Activated CD4-positive, alpha-beta T cell treated with anti-CD3 and anti-CD28 coated beads for 36 hours (primary cell): ENCODE measurements at regions not wholly inside any gene's neighbourhood (a gene's known extent, or its start where the extent isn't known, plus 50 kb on each side); places are given as distances from the start of the nearest gene placed in this dataset.
A peak's percentile ranks its signal among the peaks of the same experiment; 100 is the strongest.

Experiments
- ATAC-seq: fragments of 200-7000 bp; cut with Tn5 transposase; one replicate; pipeline ENCODE4 v1.10.0; 2021; ENCODE audit warnings: mild to moderate bottlenecking, moderate library complexity
- CTCF ChIA-PET: fragments of 350-600 bp; sonication (Branson Sonifier 250); formaldehyde crosslinking; loops from one replicate; lab custom pipeline; 2021; ENCODE audit warnings: antibody characterized with exemption; lab: Charles Lee
- POLR2A ChIA-PET: fragments of 350-600 bp; sonication (Branson Sonifier 250); formaldehyde crosslinking; loops from one replicate; lab custom pipeline; 2021; ENCODE audit warnings: antibody characterized with exemption, inconsistent platforms; lab: Charles Lee
- DNase-seq: peaks from one replicate; pipeline ENCODE4 v3.0.0-alpha.2; 2020
- H3K27ac Mint-ChIP-seq: one replicate; pipeline ENCODE4 v1.8.0; 2021; ENCODE audit warnings: mixed read lengths
- H3K27me3 Mint-ChIP-seq: one replicate; pipeline ENCODE4 v1.8.0; 2021; ENCODE audit warnings: mixed read lengths
- H3K36me3 Mint-ChIP-seq: one replicate; pipeline ENCODE4 v1.8.0; 2021; ENCODE audit warnings: low read depth, mixed read lengths
- H3K4me1 Mint-ChIP-seq: one replicate; pipeline ENCODE4 v1.8.0; 2021; ENCODE audit warnings: mixed read lengths
- H3K4me3 Mint-ChIP-seq: one replicate; pipeline ENCODE4 v1.8.0; 2021; ENCODE audit warnings: mild to moderate bottlenecking, moderate library complexity, mixed read lengths
- H3K9me3 Mint-ChIP-seq: one replicate; pipeline ENCODE4 v1.8.0; 2021; ENCODE audit warnings: low read depth, mixed read lengths
- intact Hi-C, 2 experiments: fragments of 100-400 bp; cut with DNase I in 1 of 2; cut with micrococcal nuclease in 1 of 2; formaldehyde crosslinking; loops; one replicate each; pipeline versions ENCODE4 v1.14.2 to v1.15.1; 2022 to 2024; cut with DNase I, micrococcal nuclease

- no peak for DNase-seq
- no peak overlapping the region for H3K4me3 Mint-ChIP-seq
- POLR2A ChIA-PET, result interaction anchor here (0.6 kb wide), 1 partner anchor 542 kb away, joined by 3 read pairs; no protein-coding TSS in a partner anchor
- CTCF ChIA-PET, result interaction anchor here (0.5 to 1.8 kb wide), 4 partner anchors 13 to 34 kb away, joined by 3 to 8 read pairs (median 4); no protein-coding TSS in a partner anchor
- H3K36me3 Mint-ChIP-seq, result peaks cover 4% of the 10 kb centered on the region
- H3K27ac Mint-ChIP-seq, result no peak overlapping the region
- ATAC-seq, result no peak
- no peaks in the 10 kb centered on the region for H3K9me3 Mint-ChIP-seq
- intact Hi-C loops, result no loop called here
- H3K4me1 Mint-ChIP-seq, result peaks cover 3% of the 10 kb centered on the region
- no peaks in the 10 kb centered on the region for H3K27me3 Mint-ChIP-seq
Observed at GRCh38 chr6:158249340-158249836, 62.9 kb upstream of the TULP4 start.

DNA sequence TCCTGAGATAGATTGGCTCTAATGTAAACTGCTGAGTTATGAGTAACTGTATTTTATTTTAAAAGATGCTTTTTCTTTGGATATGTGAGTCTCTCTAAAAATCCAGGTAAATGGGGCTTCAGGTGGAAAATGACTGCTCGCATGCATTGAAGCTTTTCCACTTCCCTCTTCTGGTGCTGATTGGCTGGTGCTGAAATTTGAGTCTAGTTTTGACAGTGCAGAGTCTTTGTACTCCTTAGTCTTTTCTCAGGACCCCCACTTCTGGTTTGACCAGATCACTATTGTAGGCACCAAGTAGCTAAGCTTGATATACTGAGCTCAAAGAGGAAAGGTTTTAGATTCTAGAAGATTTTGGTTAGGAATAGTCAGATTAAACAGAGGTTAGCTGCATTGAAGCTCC lies 60.7 kb upstream of the TULP4 start:
- peaks cover 18% of the 10 kb centered on the region for H3K4me1 Mint-ChIP-seq
- H3K9me3 Mint-ChIP-seq, result no peaks in the 10 kb centered on the region
- no peak for ATAC-seq
- no peak for DNase-seq
- ChIA-PET CTCF (no interaction called here), POLR2A (no interaction called here)
- peaks cover 4% of the 10 kb centered on the region for H3K36me3 Mint-ChIP-seq
- H3K27me3 Mint-ChIP-seq, result no peaks in the 10 kb centered on the region
- H3K4me3 Mint-ChIP-seq, result no peak overlapping the region
- intact Hi-C loops, result no loop called here
- H3K27ac Mint-ChIP-seq, result no peak overlapping the region

GRCh38 chr6:158253248-158253647 lies 59.0 kb upstream of the TULP4 start:
- ATAC-seq (no peak), DNase-seq (no peak)
- Mint-ChIP-seq H3K4me1 (peaks cover 31% of the 10 kb centered on the region), H3K36me3 (peaks cover 4% of the 10 kb centered on the region), H3K4me3 (no peak overlapping the region), H3K27me3 (no peaks in the 10 kb centered on the region), H3K9me3 (no peaks in the 10 kb centered on the region), H3K27ac (no peak overlapping the region)
- CTCF ChIA-PET, result interaction anchor here (1.4 kb wide), 1 partner anchor 12 kb away, joined by 4 read pairs; no protein-coding TSS in a partner anchor
- intact Hi-C loops, result no loop called here
- POLR2A ChIA-PET, result no interaction called here

DNA sequence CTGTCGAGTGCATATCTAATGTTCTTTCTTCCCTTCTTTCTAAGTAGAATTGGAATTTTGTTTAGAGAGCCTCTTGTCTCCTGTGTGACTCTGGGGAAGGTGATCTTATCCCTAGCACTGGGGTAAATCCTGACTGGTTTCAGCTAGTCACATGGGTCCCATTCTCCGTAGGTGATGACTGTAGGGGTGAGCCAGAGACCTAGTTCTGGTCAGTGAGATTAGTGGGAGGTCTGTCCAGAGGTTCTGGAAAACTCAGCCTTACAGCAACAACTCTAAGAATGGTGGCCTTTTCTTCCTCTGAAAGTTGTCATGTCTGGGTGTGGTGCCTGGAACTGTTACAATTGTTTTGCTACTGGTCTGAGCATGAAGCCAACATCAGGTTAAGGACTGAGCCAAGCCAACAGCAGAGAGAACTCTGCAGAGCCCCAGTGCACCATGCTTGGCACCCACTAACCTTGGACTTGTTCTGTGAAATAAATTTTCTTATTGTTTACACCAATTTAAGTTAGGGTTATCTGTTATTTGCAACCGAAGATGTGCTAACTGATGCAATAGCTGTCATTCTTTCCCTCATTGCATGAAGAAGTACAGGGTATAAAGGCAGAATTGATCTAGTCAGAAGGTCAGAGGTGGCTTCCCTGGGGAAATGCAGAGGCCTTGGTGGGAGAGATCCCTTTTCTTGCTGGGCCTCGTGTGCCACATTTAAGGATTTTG lies 56.8 kb upstream of the TULP4 start:
- Mint-ChIP-seq H3K4me3 (no peak overlapping the region), H3K27ac (no peak overlapping the region), H3K4me1 (peaks cover 31% of the 10 kb centered on the region), H3K36me3 (peaks cover 4% of the 10 kb centered on the region), H3K27me3 (no peaks in the 10 kb centered on the region), H3K9me3 (no peaks in the 10 kb centered on the region)
- CTCF ChIA-PET, result interaction anchor here (1.2 kb wide), 1 partner anchor 8 kb away, joined by 3 read pairs; no protein-coding TSS in a partner anchor
- intact Hi-C loops, result no loop called here
- DNase-seq (no peak), ATAC-seq (no peak)
- POLR2A ChIA-PET, result no interaction called here

GRCh38 chr6:158255989-158256601 lies 56.2 kb upstream of the TULP4 start:
- Mint-ChIP-seq H3K27me3 (no peaks in the 10 kb centered on the region), H3K9me3 (no peaks in the 10 kb centered on the region), H3K36me3 (peaks cover 4% of the 10 kb centered on the region), H3K4me1 (peaks cover 31% of the 10 kb centered on the region), H3K27ac (peak overlapping the region; percentile 9), H3K4me3 (no peak overlapping the region)
- ATAC-seq (peak; percentile 30), DNase-seq (no peak)
- ChIA-PET CTCF (interaction anchor here (1.2 kb wide), 1 partner anchor 9 kb away, joined by 3 read pairs; no protein-coding TSS in a partner anchor), POLR2A (no interaction called here)
- intact Hi-C loops, result no loop called here

- ATAC-seq (no peak), DNase-seq (no peak)
- Mint-ChIP-seq H3K27ac (no peak overlapping the region), H3K36me3 (peaks cover 4% of the 10 kb centered on the region), H3K4me1 (peaks cover 30% of the 10 kb centered on the region), H3K27me3 (no peaks in the 10 kb centered on the region), H3K4me3 (no peak overlapping the region), H3K9me3 (no peaks in the 10 kb centered on the region)
- intact Hi-C loops, result no loop called here
- ChIA-PET CTCF (interaction anchor here (0.5 kb wide), 1 partner anchor 434 kb away, joined by 4 read pairs; no protein-coding TSS in a partner anchor), POLR2A (no interaction called here)
Observed at GRCh38 chr6:158256746-158257424, 55.4 kb upstream of the TULP4 start.

DNA sequence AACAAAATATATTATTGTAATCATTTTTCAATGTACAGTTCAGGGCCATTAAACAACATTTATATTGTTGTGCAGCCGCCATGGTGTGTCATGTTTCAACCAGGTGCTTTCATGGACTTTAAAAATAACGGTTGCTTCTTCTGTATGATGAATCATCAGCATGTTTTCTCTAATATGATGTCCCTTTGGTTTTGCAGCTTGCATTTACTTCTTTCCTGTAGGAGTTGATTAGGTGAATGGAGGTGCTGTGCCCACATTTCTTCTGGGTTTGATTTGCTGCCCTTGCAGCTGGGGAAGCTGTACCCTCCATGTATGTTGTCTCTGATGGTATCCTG lies 54.9 kb upstream of the TULP4 start:
- H3K27ac Mint-ChIP-seq, result no peak overlapping the region
- DNase-seq (no peak), ATAC-seq (no peak)
- no peaks in the 10 kb centered on the region for H3K9me3 Mint-ChIP-seq
- H3K36me3 Mint-ChIP-seq, result peaks cover 4% of the 10 kb centered on the region
- no peaks in the 10 kb centered on the region for H3K27me3 Mint-ChIP-seq
- no peak overlapping the region for H3K4me3 Mint-ChIP-seq
- H3K4me1 Mint-ChIP-seq, result peaks cover 32% of the 10 kb centered on the region
- ChIA-PET POLR2A (no interaction called here), CTCF (interaction anchor here (0.5 kb wide), 1 partner anchor 434 kb away, joined by 4 read pairs; no protein-coding TSS in a partner anchor)
- intact Hi-C loops, result no loop called here

DNA sequence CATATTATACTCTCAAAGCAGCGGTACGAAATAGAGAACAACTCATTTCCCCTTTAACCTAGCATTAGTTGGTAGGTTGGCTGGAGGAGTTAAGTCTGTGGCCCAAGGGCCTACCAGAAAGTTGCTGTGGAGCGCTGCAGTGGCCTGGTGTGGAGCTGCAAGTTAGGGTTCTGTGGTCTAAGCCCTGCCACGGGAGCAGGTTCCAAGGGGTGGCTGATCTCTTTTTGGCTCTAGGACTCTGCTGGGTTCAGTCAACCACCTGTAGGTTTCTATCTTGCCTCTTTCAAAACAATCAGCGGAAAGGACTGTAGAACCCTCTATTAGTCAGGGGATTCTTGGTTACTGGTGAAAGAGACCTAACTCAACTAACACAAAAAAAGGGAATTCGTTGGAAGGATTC lies 54.5 kb upstream of the TULP4 start:
- DNase-seq (no peak), ATAC-seq (no peak)
- H3K4me1 Mint-ChIP-seq, result peaks cover 36% of the 10 kb centered on the region
- no peak overlapping the region for H3K4me3 Mint-ChIP-seq
- intact Hi-C loops, result no loop called here
- peaks cover 3% of the 10 kb centered on the region for H3K36me3 Mint-ChIP-seq
- H3K27me3 Mint-ChIP-seq, result no peaks in the 10 kb centered on the region
- CTCF ChIA-PET, result no interaction called here
- H3K9me3 Mint-ChIP-seq, result no peaks in the 10 kb centered on the region
- H3K27ac Mint-ChIP-seq, result no peak overlapping the region
- POLR2A ChIA-PET, result no interaction called here

DNA sequence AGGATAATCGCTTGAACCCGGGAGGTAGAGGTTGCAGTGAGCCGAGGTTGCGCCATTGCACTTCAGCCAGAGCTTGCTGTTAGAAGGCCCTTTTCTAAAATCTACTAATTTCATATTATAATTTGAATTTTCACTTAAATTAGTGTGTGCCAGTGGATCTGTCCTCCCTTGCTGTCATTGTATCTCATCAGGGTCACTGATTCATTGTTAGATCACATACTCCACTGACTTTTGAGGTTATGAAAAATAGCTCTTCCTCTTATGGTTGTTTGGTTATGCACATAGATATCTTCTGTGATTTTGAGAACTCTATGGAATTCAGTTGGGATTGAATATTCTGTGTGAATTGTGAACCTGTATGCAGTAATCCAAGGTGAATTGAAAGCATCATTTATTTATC lies 53.1 kb upstream of the TULP4 start:
- POLR2A ChIA-PET, result no interaction called here
- Mint-ChIP-seq H3K4me3 (no peak overlapping the region), H3K9me3 (no peaks in the 10 kb centered on the region), H3K27ac (no peak overlapping the region), H3K4me1 (peaks cover 39% of the 10 kb centered on the region), H3K36me3 (no peaks in the 10 kb centered on the region), H3K27me3 (no peaks in the 10 kb centered on the region)
- ATAC-seq (no peak), DNase-seq (no peak)
- intact Hi-C loops, result no loop called here
- CTCF ChIA-PET, result interaction anchor here (0.5 to 1.0 kb wide), 3 partner anchors 11 to 294 kb away, joined by 3 to 4 read pairs (median 3); no protein-coding TSS in a partner anchor

DNA sequence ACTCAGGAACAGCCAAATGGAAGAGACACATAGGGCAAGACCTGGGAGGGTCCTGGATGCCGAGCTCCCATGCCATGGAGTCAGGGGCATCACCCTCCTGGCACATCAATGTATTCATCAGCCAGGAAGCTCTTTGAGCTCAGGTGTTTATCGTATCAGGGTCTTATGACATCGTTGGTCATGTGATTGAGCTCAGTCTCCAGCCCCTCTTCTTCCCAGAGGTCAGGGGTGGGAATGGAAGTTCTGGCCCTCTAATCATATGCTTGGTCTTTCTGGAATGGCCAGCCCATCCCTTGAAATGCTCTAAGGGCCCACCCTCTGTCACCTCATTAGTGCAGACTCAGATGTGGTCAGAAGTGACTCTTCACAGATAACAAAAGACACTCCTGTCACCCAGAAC lies 52.4 kb upstream of the TULP4 start:
- no peaks in the 10 kb centered on the region for H3K9me3 Mint-ChIP-seq
- H3K27ac Mint-ChIP-seq, result no peak overlapping the region
- H3K27me3 Mint-ChIP-seq, result no peaks in the 10 kb centered on the region
- ChIA-PET CTCF (interaction anchor here (0.5 kb wide), 1 partner anchor 292 kb away, joined by 3 read pairs; no protein-coding TSS in a partner anchor), POLR2A (no interaction called here)
- no peak overlapping the region for H3K4me3 Mint-ChIP-seq
- H3K36me3 Mint-ChIP-seq, result no peaks in the 10 kb centered on the region
- H3K4me1 Mint-ChIP-seq, result peaks cover 39% of the 10 kb centered on the region
- intact Hi-C loops, result no loop called here
- no peak for DNase-seq
- no peak for ATAC-seq

DNA sequence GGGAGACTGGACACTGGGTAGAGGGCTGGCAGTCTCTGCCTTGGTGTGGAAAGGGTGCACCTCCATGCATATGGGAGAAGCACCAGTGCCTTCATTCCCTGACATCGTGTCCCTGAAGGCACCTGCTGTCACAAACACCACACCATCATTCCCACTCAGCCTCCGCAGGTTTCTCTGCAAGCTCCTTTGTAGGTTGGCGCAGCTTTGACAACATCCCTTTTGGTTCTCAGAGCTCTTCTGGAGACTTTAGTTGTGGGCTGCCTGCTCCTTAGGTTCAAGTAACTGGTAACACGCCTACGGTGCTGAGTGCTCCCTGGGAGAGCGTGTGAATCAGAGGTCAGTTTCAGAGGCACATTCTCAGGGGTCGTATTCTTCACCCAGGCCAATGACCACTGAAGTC lies 50.2 kb upstream of the TULP4 start:
- Mint-ChIP-seq H3K27me3 (no peaks in the 10 kb centered on the region), H3K27ac (no peak overlapping the region), H3K4me3 (no peak overlapping the region), H3K36me3 (no peaks in the 10 kb centered on the region), H3K4me1 (peaks cover 18% of the 10 kb centered on the region), H3K9me3 (no peaks in the 10 kb centered on the region)
- no peak for ATAC-seq
- intact Hi-C loops, result no loop called here
- POLR2A ChIA-PET, result interaction anchor here (0.7 kb wide), 1 partner anchor 9 kb away, joined by 3 read pairs; no protein-coding TSS in a partner anchor
- DNase-seq, result no peak
- CTCF ChIA-PET, result interaction anchor here (0.7 to 0.8 kb wide), 2 partner anchors 13 to 107 kb away, joined by 3 read pairs; no protein-coding TSS in a partner anchor
